Small intestine (tissue), 7 donors: ENCODE measurements at regions not wholly inside any gene's neighbourhood (a gene's known extent, or its start where the extent isn't known, plus 50 kb on each side); places are given as distances from the start of the nearest gene placed in this dataset.

Experiments used
- DNase-seq, 2 donors: peaks; one replicate each; pipeline versions ENCODE4 v3.0.0 to v3.0.0-alpha.2; 2013
- FAIRE-seq: peaks from 2 replicates; lab custom pipeline; 2012; peaks lifted over from hg19 to GRCh38; lab: Jason Lieb, UNC
- H3K27ac ChIP-seq, 3 donors: one replicate each; pipeline ENCODE4 v1.5.1; 2013; ENCODE audit warnings: low read length in 2 of 3, mild to moderate bottlenecking in 2 of 3, control low read depth in 1 of 3, inconsistent platforms in 1 of 3, low read depth in 1 of 3, moderate library complexity in 1 of 3
- H3K27me3 ChIP-seq, 3 donors: one replicate each; pipeline ENCODE4 v1.6.1; 2013; ENCODE audit warnings: low read length in 3 of 3, inconsistent platforms in 1 of 3; ENCODE audit not compliant: control insufficient read depth in 3 of 3, insufficient read depth in 3 of 3
- H3K36me3 ChIP-seq, 3 donors: one replicate each; pipeline ENCODE4 v1.6.1; 2013; ENCODE audit warnings: low read length in 3 of 3, inconsistent platforms in 1 of 3, low read depth in 1 of 3, mild to moderate bottlenecking in 1 of 3, moderate library complexity in 1 of 3; ENCODE audit not compliant: control insufficient read depth in 3 of 3, insufficient read depth in 2 of 3
- H3K4me1 ChIP-seq, 3 donors: one replicate each; pipeline ENCODE4 v1.6.1; 2013; ENCODE audit warnings: low read length in 2 of 3, inconsistent platforms in 1 of 3, low read depth in 1 of 3, mild to moderate bottlenecking in 1 of 3, moderate library complexity in 1 of 3; ENCODE audit not compliant: control insufficient read depth in 3 of 3, insufficient read depth in 2 of 3
- H3K4me3 ChIP-seq, 3 donors: one replicate each; pipeline ENCODE4 v1.5.1; 2013; ENCODE audit warnings: low read length in 3 of 3, control low read depth in 1 of 3, inconsistent platforms in 1 of 3, low read depth in 1 of 3, mild to moderate bottlenecking in 1 of 3, moderate library complexity in 1 of 3
- H3K9me3 ChIP-seq, 2 donors: one replicate each; pipeline ENCODE4 v1.6.1; 2013; ENCODE audit warnings: low read depth in 1 of 2, low read length in 1 of 2; ENCODE audit not compliant: control insufficient read depth in 2 of 2, insufficient read depth in 1 of 2
- WGBS, 3 donors: extraction: QIAGEN DNeasy Blood & Tissue Kit; methylation state at CpG; one replicate each; pipeline ENCODE4 v1.1.7; 2013; 5-methylcytosine and 5-hydroxymethylcytosine counted together
- donor health status: healthy with polysubstance abuse.
- donor health status: control.
- donor health status: control.
- donor health status: Bipolar disorder and iron deficiency.
- donor health status: healthy.

DNA sequence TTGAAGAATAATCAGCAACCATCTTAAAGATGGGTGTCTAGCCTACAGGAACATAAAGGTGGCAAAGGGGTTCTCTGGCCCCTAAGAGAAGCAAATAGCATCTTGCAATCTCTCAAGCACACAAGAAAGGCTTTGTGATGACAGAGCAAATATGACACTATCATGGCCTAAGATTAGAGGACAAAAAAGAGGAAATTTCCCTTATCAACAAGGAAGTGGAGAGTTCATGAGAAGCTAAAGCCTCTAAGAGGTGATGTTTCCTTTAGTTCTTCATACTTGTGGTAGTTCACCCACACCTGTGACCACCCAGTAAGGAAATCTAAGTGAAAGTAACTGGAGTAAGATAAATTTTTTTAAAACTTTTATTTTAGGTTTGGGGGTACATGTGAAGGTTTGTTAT is 88.4 kb downstream of the OLIG3 start:
- no peak for FAIRE-seq
- no peaks in the 10 kb centered on the region for H3K36me3 ChIP-seq

DNA sequence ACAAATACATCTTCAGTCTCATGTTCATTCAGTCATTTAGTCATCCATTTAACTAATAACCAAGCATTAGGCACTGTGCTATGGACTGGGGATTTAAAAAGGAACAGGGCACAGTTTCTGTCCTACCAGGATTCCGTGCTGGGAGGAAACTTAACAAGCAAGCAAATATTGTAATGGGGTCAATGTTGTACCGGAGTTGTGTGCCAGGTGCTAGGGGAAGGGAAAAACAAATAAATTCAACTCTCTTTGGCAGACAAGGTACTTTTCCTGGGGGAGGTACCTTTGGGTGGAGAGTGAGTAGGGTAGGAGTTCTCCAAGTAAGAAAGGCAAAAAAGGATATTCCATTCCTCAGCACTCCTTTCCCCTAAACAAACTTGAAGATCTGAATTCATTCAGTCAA is 90.3 kb downstream of the OLIG3 start:
- Histone ChIP-seq H3K27ac (no peak overlapping the region), H3K27me3 (no peaks in the 10 kb centered on the region), H3K4me1 (peaks cover 0 to under 1% (median 0%) of the 10 kb centered on the region in 3 donors), H3K36me3 (no peaks in the 10 kb centered on the region), H3K9me3 (peaks cover 0 to 2% of the 10 kb centered on the region in 2 donors), H3K4me3 (no peak overlapping the region)
- no peak for FAIRE-seq
- 27 to 55% (median 50%) methylated on average over 2 of the region's 2 CpGs for WGBS, 3 donors
- no peak for DNase-seq

More for the DNA sequence above, 88.4 kb downstream of the OLIG3 start:
- H3K4me1 ChIP-seq = peaks cover 0 to 14% (median 0%) of the 10 kb centered on the region in 3 donors
- H3K9me3 ChIP-seq = peaks cover 0 to 2% of the 10 kb centered on the region in 2 donors
- no peak for DNase-seq
- H3K27me3 ChIP-seq = no peaks in the 10 kb centered on the region
- no peak overlapping the region for H3K27ac ChIP-seq
- H3K4me3 ChIP-seq = no peak overlapping the region

DNA sequence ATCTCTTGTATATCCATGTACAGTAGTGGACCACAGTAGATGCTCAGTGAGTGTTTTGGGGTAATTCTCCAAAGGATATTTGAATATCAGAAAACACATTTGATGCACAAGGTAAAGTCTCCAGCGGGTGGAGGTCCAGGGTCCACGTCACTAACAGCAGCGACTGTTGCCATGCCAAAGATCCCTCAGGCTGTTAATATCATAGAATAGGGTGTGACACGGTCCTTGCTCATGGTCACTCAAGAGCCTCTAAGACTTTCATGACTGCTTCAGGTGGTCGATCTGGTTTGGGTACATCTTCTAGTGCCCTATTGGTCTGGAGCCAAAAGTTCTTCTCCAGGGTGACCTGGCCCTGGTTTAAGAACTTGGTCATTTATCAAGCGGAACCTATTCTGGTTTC is 90.8 kb downstream of the OLIG3 start:
- peaks cover 0 to 2% of the 10 kb centered on the region in 2 donors for H3K9me3 ChIP-seq
- no peaks in the 10 kb centered on the region for H3K4me1 ChIP-seq
- WGBS, 3 donors = 79 to 90% (median 81%) methylated on average over 6 of the region's 6 CpGs
- no peaks in the 10 kb centered on the region for H3K27me3 ChIP-seq
- FAIRE-seq (no peak), DNase-seq (no peak)
- H3K27ac ChIP-seq = no peak overlapping the region
- no peak overlapping the region for H3K4me3 ChIP-seq
- no peaks in the 10 kb centered on the region for H3K36me3 ChIP-seq

DNA sequence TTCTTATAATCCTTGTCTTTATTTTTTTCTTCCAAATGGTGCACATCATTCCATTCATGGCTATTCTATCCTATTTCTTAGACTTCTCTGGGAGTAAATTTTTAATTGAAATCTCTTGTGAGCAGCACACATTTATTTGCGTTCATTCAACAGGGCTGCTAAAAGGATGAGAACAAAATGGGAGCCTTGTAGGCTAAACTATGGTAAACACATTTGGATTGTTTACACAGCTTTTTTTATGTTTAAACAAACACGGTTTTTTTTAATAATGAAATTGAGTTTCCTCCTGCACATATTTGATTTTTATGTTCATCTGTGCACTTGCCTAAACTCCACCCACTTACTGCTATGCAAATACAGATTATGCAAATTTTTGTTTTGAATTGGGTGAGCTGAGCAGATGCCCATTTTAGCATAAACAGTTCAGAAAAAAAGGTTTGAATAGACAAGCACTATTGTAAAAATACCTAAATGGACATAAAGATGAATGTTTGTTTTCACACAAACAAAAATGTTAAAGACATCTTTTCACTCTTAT is 92.0 kb downstream of the OLIG3 start:
- H3K27me3 ChIP-seq = no peaks in the 10 kb centered on the region
- peaks cover 0 to 2% of the 10 kb centered on the region in 2 donors for H3K9me3 ChIP-seq
- no peak overlapping the region for H3K4me3 ChIP-seq
- DNase-seq = no peak
- H3K36me3 ChIP-seq = no peaks in the 10 kb centered on the region
- H3K4me1 ChIP-seq = no peaks in the 10 kb centered on the region
- no peak overlapping the region for H3K27ac ChIP-seq
- WGBS, 3 donors = 57 to 59% (median 58%) methylated on average over 2 of the region's 2 CpGs
- FAIRE-seq = no peak

DNA sequence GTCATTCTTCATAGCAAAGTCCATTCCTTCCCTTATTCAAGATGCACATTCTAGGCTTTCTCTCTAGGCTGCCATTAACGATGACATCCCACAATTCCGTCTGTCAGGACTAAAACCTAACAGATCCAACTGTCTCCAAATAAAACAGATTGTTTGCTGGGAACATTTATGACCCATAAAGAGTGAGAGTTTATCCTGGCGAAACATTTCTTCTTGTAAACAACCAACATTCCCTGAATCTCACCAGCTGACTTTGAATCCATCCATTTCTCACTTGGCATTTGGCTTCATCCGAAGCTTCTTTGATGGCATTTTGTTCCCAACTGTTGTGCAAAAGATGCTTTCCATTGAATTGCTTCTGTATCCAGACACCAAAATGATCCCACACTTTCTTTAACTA is 93.1 kb downstream of the OLIG3 start:
- H3K36me3 ChIP-seq = no peaks in the 10 kb centered on the region
- no peak for FAIRE-seq
- H3K4me1 ChIP-seq = no peaks in the 10 kb centered on the region
- no peak overlapping the region for H3K4me3 ChIP-seq
- no peak for DNase-seq
- H3K27ac ChIP-seq = no peak overlapping the region
- 89 to 95% (median 89%) methylated on average over 4 of the region's 4 CpGs for WGBS, 3 donors
- H3K9me3 ChIP-seq = no peaks in the 10 kb centered on the region
- no peaks in the 10 kb centered on the region for H3K27me3 ChIP-seq

DNA sequence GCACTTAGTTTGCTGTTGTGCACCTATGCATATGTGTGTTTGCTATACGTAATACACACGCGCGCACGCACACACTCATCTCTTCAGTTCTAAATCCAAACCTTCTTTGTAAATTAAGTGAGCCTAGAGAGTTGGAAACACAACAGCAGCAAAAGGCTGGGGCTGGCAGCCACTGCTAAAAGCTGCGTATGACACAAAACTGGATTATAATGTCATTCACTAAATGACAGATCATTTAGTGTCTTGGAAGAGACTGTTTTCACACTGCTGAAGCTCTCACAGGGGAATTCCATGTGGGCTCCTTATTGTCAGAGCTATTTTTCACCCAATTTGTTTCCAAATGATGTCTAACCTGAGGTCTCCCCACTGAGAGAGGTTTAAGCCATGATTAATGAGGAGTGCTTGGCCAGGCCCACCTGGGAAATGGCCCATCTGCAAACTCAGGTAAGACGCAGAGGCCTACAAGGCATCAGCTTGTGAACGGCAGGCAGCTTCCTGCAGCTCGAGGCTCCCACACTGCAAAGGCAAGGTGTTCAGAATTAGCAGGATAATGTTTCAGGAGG is 94.2 kb downstream of the OLIG3 start:
- H3K27me3 ChIP-seq = no peaks in the 10 kb centered on the region
- FAIRE-seq = no peak
- no peak overlapping the region for H3K4me3 ChIP-seq
- WGBS, 3 donors = 80 to 81% (median 81%) methylated on average over 9 of the region's 9 CpGs
- H3K36me3 ChIP-seq = no peaks in the 10 kb centered on the region
- no peak for DNase-seq
- no peak overlapping the region for H3K27ac ChIP-seq
- no peaks in the 10 kb centered on the region for H3K4me1 ChIP-seq
- peaks cover 0 to 7% of the 10 kb centered on the region in 2 donors for H3K9me3 ChIP-seq

DNA sequence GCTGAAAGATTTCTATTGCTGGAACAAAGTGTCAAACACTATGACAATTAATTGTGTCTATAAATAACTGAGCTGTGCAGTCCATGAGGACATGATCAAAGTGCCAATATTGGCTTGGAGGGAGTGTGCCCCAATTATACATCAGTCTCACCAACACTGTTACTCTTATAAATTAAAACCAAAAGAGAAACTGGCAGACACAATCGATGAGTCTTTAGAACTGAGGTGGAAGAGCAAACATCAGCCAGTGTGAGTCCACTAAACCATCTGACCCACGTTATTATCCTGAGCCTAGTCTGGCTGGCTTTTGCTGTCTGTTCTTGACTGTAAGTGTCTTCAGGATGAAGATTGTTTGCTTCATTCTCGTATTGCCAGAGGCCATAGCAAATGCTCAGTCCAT is 98.9 kb downstream of the OLIG3 start:
- FAIRE-seq = no peak
- 67 to 84% (median 70%) methylated on average over 3 of the region's 3 CpGs for WGBS, 3 donors
- H3K4me3 ChIP-seq = no peak overlapping the region

DNA sequence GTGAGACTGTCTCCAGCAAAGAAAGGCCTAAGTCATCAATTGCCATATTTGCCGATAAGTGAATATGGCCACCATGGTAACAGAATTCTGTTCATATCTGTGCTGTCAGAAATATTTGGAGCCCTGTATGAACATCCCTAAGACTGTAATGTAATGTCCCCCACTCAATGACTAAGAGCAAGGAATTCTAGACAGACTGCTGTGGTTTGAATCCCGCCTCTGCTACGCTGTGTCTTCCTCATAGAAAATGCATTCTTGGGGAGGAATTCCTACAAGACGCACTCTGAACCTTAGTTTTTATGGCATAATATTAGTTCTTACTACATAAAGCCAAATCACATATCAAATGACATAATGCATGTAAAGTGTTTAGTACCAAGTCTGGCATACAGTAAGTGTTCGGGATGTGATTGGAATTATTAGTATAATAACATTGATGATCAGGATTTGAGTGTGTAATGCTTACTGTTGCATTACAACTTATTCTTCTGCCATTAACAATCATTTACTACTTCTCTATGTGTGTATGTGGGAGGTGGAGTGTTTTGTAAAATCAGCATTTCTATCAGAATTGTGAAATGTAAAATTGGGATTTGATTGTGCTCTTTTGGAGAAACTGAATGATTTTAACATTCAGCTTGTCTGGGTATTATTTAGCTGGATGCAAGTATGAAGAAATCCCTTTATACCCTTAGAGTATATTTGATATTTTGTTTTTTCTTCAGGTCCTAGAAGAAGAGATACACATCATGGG is 103.0 kb downstream of the OLIG3 start:
- FAIRE-seq = no peak
- no peak overlapping the region for H3K4me3 ChIP-seq
- H3K9me3 ChIP-seq = peaks cover 0 to 9% of the 10 kb centered on the region in 2 donors
- no peaks in the 10 kb centered on the region for H3K36me3 ChIP-seq
- H3K27ac ChIP-seq = no peak overlapping the region
- no peak for DNase-seq
- H3K4me1 ChIP-seq = peaks cover 0 to 8% (median 3%) of the 10 kb centered on the region in 3 donors
- no peaks in the 10 kb centered on the region for H3K27me3 ChIP-seq
- 97 to 99% (median 98%) methylated on average over 5 of the region's 5 CpGs for WGBS, 3 donors

More for the DNA sequence above, 98.9 kb downstream of the OLIG3 start:
- Histone ChIP-seq H3K9me3 (peaks cover 0 to 9% of the 10 kb centered on the region in 2 donors), H3K27ac (no peak overlapping the region), H3K36me3 (no peaks in the 10 kb centered on the region), H3K27me3 (no peaks in the 10 kb centered on the region), H3K4me1 (peaks cover 0 to 1% (median 0%) of the 10 kb centered on the region in 3 donors)
- DNase-seq = no peak
